Hippocampal formation (tissue), 2 donors: ENCODE measurements at regions not wholly inside any gene's neighbourhood (a gene's known extent, or its start where the extent isn't known, plus 50 kb on each side); places are given as distances from the start of the nearest gene placed in this dataset.

Experiments
- DNase-seq, 2 donors: peaks; one replicate each; lab custom pipeline; 2025; lab: John Stamatoyannopoulos, UW

DNA sequence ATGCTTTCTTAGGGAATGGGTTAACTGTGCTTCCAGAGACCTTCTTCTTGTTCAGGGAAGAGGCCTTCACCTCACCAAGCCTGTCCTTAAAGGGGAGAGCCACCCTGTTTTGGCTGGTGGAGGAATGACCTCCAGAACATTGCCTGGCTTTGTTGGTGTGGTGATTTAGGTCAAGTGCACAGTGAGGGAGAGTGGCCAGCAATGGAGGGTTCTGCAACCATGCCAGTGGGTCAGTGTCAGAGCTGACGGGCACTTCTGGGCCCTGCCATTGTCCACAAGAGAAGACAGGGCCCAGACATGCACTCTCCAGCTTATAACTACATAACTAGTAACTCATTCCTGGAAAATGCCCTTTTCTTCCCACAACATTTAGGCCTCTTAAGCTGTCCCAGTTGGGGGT, 238.5 kb upstream of the AKR1E2 start:
- no peak for DNase-seq

DNA sequence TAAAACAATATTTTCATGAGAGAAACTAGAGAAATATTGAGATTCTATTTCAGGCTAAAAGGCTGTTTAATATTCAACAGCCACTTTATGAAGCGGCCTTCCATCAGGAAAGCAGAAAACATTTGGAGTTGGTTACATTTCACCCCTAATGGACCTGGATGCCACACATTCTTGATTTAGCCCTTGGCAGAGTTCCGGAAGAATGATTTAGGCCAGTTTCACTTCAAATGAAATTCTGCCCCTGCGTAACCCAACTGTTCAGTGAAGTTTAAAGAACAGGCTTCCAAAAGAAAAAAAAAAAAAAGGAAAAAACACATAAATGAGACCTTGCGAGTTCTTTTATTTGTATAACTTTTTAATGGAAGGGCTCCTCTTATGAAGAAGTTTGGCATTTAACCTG, 239.2 kb upstream of the AKR1E2 start:
- peak in 1 of 2 donors; percentile 0 for DNase-seq

DNA sequence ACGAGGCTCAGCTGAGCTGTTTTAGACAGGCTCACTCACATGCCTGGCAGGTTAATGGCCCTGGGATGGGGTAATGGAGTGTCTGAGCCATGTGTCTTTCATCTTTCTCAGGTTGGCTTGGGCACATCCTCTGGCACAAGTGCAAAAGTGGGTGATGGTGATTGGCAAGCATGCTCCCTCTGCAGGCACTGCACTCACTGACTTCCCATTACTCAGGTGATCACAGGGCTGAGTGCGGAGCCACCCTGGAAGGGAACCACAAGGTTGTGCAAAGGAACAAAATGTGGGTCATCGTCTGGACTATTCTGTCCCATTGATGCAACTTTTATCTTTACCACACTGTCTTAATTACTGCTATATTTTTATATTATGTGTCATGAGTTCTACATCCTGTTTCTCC, 244.1 kb upstream of the AKR1E2 start:
- no peak for DNase-seq

DNA sequence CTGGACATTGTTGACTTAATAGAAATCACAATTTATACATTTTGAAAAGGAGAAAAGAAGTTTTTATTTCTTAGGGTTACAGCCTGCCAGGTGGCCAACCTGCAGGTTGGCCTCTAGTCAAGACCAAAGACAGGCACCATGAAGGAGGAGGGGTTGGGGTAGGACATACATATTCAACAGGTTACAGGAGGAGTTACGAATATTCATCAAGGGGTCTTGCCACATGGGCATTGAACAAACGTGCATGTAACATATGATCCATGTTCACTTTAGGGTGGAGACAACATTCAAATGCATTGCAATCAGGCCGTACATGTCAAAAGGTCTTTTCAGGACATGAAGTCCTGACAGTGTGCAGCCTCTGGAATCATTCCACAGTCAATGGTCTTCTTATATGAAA, 246.2 kb upstream of the AKR1E2 start:
- no peak for DNase-seq

DNA sequence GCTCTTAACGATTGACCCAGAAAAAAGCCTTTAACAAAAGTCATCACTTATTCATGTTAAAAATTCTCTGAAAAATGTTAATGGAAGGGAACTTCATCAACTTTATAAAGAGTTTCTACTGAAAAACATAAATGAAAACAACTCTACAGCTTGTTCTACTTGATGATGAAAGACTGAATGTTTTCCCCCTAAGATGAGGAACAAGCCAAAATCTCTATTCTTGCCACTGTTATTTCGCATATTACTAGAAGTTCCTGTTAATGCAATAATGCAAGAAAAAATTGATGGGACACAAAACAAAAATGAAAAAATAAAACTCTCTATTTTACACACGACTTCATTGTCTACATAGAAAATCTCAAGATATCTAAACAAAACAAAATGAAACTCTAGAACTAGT, 249.8 kb upstream of the AKR1E2 start:
- DNase-seq, result no peak

DNA sequence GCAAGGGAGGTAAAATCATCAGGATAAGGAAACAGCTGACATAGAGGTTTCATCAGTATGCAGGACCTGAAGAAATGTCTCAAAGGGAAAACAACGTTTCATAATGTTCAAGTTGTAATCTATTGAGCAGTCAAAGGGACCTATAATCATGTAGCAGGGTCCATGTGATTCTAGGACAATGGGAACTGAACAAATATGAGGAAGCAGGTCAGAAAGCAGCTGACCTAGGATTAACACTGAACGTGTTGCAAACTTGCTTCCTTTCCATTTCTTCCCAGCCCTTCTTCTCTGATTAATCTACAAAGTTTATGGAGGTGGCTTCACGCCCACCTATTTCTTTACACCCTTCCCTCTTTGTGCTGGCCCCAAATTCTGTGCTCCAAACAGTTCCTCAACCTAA, 256.9 kb upstream of the AKR1E2 start:
- DNase-seq, result no peak

DNA sequence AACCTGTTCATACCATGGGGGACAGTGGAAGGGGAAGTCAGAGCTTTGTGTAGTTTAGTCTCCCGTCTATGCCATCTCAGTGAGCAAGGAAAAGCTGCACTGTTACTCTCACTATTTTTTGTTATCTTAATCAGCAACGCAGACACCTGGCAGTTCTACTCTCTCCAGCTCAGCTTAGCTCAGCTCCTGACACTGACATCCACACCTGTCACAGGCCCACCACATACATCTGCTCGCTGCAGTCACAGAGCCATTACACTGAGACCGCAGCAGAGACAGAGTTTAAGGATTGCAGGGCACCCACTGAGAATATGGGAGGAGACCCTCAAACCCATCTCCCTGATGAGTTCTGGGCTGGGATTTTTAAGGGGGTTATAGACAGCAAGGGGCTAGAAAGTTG, 257.3 kb upstream of the AKR1E2 start:
- no peak for DNase-seq

DNA sequence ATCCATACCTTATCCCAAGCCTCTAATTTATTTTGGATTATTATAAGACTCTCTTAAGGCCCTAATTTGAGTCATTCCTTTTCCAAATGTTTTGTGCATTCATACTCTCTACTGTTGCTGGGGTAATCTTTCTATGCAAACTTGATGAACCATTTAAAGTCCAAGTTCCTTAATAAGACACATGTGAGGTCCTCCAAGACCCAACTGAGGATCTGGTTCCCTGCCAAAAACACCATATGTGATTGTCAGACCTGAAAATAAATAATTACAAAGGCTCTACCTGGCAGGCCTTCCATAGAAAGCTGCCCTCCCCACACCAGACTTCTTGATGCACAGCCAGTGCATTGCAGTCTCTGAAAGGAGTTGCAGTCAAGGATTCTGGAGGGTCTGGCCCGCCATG, 257.9 kb upstream of the AKR1E2 start:
- DNase-seq, result no peak

DNA sequence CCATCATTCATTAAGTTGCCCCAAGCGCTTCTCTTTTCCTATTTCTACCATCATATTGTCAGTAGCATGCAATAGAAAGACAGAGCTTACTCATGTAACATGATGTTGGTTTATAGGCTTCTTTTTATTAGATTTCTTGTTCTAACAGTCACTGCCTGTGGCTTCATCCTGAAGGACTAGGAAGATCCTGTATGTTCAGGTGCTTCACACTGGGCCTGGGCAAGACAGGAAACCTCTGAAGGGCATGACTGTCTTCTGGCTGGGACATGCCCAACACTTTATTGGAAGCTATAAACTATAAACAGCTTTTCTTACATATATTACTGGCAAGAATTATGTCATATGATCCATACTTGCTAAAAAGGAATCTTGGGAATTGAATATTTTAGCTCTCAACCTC, 258.4 kb upstream of the AKR1E2 start:
- DNase-seq, result no peak

DNA sequence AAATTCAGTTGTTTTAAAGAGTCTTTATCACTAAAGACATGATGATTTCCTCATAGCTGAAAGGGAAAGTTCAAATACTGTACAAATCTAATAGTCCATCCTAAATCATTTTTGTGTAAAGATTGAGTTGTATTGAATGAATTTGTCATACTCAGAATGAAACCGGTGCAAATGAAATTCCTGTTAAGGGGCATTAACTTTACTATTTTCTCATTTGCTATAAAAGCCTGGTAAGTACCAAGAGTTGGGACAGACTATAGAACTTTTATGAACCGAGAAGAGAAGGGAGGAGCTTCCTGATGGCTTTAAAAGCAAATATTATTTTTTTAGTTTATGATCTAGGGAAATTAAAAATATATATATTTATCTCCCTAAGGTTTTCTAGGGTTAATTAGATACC, 260.0 kb upstream of the AKR1E2 start:
- no peak for DNase-seq

DNA sequence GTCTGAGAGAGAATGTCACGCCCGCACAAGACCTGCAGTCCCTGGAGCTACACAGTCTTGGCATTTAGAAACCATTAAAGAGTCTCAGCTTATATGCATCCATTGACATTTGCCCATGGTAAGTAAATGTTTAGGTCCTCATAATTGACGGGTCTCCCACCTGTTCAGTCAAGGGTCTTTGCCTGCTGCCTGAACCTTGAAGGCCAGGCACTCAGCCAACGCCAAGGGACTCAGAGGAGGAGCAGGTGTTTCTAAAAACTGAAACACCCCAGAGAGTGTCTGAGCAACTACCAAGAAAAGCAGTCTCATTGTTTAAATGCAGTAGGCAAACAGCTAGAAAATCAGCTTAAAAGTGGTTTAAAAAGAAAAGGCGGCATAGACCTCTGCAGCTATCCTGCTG, 264.7 kb upstream of the AKR1E2 start:
- no peak for DNase-seq

DNA sequence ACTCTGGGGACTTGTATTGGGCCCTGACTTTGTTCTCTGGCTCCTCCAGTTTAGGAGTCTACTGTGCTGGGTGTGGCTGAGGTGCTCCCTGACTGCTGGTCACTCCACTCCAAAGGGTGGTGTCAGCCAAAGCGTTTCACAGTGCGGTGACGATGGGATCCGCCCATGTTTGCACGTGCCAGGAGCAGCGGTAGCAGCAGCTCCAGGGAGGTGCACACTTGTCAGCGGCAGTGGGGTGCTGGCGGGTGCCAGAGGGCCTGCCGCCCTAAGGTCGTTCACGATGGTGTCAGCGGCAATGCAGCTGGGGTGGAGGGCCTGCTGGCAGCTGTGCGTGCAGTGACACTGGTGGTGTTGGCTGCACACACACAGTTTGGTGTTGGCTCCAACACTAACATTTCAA, 268.5 kb upstream of the AKR1E2 start:
- DNase-seq, result no peak

DNA sequence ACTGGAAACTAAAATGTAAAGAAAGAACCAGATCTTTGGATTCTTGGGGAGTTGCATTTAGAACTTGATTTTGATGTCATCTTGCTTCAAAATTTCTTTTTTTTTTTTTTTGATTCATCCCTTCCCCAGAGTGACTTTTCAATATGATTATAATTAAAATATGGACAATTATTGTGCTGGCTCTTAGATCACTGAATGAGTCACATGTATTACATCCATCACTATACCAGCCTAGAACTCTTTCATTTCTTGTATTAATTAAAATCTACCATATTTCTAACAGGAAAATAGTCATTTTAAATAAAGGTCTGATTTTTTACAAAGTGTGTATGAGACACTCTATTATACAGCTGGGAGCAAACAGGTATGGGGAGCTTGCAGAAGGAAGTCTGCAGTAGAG, 269.5 kb upstream of the AKR1E2 start:
- no peak for DNase-seq

DNA sequence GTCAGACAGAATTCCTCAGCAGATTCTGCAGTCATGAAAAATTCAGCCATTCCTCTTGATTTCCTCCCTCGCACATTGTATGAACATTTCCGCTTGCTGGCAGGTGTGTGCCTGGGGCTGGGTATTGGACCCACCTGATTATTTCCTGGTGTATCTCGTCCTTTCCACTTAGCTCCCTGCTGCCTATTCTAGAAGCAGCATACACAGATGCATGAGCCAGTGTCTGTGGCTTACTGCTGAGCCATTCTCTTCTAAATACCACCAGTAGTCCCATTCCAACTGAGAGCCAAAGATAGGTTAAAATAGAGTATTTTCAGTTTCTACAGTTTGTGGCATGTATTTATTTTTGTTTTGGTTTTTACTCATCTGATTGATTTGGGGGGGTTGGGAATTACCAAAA, 270.1 kb upstream of the AKR1E2 start:
- DNase-seq, result no peak

DNA sequence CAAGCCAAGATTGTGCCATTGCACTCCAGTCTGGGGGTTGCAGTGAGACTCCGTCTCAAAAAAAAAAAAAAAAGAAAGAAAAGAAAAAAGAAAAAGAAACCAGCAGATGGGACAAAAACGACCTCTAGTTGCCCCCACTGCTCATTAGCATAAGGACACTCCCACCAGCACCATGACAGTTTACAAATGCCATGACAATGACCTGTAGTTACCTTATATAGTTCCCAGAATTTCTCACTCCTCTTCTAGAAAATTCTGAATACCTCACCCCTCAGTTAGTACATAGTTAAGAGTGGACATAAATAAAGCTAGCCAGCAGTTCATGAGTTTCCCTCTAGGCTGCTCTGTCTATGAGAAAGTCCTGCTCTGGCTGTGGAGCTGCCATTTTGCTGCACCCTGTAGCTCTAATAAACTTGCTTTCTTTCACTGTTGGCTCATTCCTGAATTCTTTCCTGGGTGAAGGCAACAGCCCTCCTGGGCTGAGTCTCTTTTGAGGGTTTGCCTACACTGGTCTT, 276.8 kb upstream of the AKR1E2 start:
- no peak for DNase-seq

DNA sequence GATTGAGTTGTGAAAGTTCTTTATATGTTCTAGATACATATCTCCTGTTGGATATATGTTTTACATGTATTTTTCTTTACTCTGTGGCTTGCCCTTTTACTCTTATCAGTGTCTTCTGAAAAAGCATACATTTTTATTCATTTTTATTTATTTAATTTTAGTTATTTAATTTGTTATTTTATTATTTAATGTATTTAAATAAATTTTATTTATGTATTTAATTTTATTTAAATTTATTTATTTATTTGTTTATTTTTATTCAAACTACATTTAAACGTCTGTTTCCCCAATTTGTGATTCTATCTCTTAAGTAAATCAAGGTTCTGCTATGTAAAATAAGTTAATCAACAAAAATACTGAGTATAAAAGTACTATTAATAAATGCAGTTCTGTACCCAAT, 279.1 kb upstream of the AKR1E2 start:
- DNase-seq, result no peak

DNA sequence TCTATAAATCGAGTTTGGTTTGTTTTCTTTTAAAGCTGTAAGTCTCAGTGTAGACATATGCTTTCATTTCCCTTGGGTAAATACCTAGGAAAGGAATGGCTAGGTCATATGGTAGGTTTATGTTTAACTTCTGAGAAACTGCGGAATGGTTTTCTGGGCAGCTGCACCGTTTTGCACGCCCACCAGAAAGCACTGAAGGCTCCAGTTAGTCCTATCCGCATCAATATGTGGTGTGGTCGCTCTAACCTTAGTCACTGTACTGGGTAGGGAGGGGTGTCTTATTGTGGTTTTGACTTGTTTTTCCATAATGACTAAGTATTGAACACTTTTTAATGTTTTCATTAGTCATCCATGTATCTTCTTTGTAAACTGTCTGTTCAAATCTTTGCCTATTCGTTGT, 279.5 kb upstream of the AKR1E2 start:
- DNase-seq, result no peak

DNA sequence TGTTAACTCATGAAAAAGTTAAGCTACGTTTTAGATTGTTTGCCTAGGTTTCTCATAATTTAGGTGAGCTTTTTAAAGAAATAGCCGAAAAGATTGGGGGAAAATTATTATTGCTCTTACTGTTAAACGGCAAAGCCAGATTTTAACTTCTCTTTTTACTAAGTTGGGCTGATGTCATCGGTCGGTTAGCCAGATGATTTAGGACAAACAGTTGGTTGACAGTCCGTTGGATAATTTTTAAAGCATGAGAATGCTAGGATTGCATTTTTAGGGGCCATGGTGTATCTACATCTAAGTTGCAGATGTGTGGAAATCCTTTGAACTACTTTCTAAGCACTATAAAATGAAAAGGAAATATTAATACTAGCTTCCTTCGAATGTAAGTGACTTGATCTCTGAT, 280.9 kb upstream of the AKR1E2 start:
- DNase-seq, result no peak

DNA sequence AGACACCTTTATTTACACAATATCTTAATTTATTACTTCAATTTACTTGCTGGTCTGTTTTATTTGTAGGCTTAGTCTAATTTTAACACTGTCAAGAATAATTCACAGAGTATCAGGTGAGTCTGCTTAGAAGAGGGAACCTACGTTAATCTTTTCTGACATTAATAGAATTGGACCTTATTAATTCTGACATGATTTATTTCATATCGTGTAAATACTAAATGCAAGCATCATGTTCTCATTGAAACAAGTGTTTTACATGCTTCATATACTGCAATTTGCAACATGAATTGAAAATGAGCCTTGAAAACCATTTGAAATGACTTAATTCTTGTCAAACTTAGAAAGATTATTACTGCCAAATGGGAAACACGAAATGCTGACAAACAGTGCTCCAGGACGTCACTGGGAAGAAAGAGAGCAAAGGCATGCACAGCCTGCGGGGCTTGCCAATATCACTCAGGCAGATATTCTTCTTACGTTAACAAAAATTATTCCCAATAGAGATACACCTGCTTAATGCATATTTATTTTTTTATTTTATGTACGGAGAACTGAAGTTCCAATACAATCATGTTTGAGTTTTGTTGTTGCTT, 282.0 kb upstream of the AKR1E2 start:
- no peak for DNase-seq

DNA sequence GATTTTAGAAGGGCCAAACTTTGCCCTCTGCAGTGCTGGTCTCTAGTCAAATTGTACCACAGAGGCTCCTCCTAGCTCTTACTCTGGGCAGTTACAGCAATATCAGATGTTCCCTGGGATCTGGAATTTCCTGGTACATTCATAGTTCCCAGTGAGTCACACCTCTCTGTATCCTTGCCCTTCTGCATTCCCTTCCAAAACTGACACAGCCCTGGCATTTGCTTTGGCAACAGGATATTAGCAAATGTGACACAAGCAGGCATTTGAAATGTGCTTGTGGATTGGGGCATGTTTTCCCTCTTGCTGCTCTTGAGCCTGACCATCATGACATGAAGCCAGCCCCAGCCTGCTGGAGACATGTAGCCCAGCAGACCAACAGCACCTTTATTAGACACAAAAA, 284.7 kb upstream of the AKR1E2 start:
- DNase-seq, result no peak

DNA sequence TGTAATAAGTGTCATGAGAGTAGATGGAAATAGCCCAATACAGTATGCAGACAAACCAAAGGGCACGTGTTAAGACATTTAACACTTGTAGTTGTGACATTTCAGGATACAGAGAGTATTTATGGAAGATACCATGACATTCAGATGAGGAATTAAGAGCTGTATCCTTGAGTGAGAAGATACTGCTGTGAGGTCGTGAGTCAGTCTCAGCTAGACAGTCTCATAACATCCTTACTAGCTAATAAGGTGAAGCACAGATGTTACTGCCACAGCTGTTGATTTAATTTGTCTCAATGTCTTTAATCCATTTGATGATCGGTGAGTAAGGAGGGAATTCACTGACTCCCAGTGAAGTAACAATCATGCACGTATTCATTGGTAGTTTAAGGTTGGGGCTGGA, 288.0 kb upstream of the AKR1E2 start:
- no peak for DNase-seq

DNA sequence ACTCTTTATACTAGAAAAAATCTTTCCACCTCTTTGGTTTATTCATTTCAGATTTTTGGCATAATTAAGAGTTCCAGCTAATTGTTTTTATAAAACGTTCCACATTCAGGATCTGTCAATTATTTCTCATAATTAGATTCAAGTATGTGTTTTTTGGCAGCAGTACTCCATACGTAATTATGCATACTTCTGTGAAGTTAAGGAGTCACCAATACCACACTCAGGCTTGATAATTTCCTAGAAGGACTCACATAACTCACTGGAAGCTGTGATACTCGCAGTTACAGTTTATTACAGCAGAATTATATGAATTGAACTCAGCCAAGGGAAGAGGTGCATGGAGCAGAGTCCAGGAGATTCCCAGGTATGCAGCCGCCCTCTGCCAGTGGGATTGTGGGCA, 290.5 kb upstream of the AKR1E2 start:
- no peak for DNase-seq

DNA sequence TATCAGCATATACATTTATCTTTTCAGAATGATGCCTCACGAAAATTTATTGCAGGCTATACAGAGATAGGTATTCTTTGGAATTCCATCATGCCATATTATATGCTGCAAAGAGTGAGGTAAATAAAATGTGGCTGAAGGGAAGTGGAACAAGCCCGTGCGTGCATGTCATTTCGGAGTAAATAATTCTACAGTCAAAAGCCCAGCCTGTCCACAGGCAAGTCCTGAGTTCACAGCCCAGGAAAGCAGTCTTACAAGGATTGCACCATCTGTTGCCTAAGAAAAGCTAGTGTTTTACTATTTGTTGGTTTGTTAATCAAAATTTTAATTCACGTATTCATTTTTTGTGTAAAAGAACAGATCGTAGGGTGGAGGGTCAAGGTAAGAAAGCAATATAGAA, 292.4 kb upstream of the AKR1E2 start:
- no peak for DNase-seq

DNA sequence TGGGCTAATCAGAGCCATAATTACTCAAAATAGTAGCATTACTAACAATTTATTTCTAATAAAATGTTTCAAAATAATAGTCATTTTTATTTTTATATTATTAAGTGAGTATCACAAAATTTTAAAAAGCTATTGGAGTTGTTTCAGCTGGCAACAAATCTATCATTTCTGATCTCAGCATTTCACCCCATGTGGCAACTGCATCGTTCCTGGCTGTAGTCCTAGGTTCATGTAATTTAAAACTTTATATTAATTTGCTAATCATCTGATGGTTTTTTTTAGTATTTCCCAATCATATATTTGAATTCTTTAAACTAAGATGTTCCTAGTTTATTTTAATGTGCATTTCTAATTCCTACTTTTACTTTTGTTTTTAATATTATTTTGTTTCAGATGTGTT, 293.0 kb upstream of the AKR1E2 start:
- DNase-seq, result no peak

DNA sequence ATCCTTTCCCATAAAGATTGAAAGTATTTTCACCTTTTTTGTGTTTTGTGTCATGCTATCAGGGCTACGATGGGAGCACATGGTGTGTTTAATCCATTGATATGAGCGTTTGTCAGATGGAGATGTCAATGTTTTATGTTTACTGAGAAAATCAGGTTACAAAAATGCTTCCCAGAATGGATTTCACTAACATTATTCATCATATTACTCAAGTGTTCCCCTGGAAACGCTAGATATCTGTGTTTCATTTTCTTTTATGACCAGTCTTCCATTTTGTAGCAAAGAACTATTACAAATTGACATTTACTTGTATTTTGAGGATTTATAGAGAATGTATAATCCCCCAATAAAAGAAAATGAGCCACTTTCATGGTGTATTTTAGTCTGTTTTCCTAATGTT, 293.5 kb upstream of the AKR1E2 start:
- DNase-seq, result no peak
